Glutamatergic neuron (in vitro differentiated cells): ENCODE measurements at regions not wholly inside any gene's neighbourhood (a gene's known extent, or its start where the extent isn't known, plus 50 kb on each side); places are given as distances from the start of the nearest gene placed in this dataset.
A peak's percentile ranks its signal among the peaks of the same experiment; 100 is the strongest.

ENCODE experiments used
- DNase-seq: peaks from one replicate; pipeline ENCODE4 v3.0.0; 2022
- H3K27ac Mint-ChIP-seq: one replicate; pipeline ENCODE4 v1.8.0; 2020; ENCODE audit warnings: mild to moderate bottlenecking, mixed read lengths, inconsistent platforms; ENCODE audit not compliant: unreplicated experiment
- H3K27me3 Mint-ChIP-seq: one replicate; pipeline ENCODE4 v1.8.0; 2020; ENCODE audit warnings: mild to moderate bottlenecking, moderate library complexity, mixed read lengths, inconsistent platforms; ENCODE audit not compliant: unreplicated experiment
- H3K36me3 Mint-ChIP-seq: one replicate; pipeline ENCODE4 v1.8.0; 2020; ENCODE audit warnings: mild to moderate bottlenecking, mixed read lengths, inconsistent platforms; ENCODE audit not compliant: unreplicated experiment
- H3K4me1 Mint-ChIP-seq: one replicate; pipeline ENCODE4 v1.8.0; 2020; ENCODE audit warnings: mild to moderate bottlenecking, low read depth, mixed read lengths, inconsistent platforms; ENCODE audit not compliant: unreplicated experiment
- H3K4me3 Mint-ChIP-seq: one replicate; pipeline ENCODE4 v1.8.0; 2020; ENCODE audit warnings: mild to moderate bottlenecking, mixed read lengths, inconsistent platforms; ENCODE audit not compliant: unreplicated experiment
- H3K9me3 Mint-ChIP-seq: one replicate; pipeline ENCODE4 v1.8.0; 2020; ENCODE audit warnings: mild to moderate bottlenecking, moderate library complexity, mixed read lengths, inconsistent platforms; ENCODE audit not compliant: unreplicated experiment
- TF ChIP-seq, protein P1 (sequence below): fragments of 200-600 bp; sonication (generic); IDR thresholded peaks from one replicate; pipeline ENCODE4 v1.5.0; 2021; ENCODE audit not compliant: partially characterized antibody, unreplicated experiment

DNA sequence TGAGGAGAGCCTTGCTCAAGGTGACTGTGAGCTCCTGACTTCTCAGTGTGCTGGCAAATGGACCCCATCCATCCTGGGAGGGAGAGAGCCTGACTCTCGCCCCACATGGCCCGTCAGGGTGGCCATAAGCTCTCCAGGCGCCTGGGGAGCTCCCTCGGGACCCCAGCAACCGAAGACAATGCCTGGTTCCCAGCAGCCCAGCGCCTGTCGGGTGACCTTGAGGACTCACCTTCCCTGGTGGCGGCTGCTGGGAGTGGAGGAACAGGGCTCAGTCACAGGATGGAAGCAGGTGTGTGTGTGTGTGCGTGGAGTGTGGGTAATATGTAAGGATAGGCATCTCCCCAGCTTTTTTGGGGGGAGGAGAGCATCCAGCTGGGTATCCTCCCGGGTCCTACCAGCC lies 190.3 kb downstream of the MELK start:
- H3K27me3 Mint-ChIP-seq: peaks cover 9% of the 10 kb centered on the region
- H3K27ac Mint-ChIP-seq: no peak overlapping the region
- H3K9me3 Mint-ChIP-seq: no peaks in the 10 kb centered on the region
- H3K36me3 Mint-ChIP-seq: no peaks in the 10 kb centered on the region
- H3K4me3 Mint-ChIP-seq: no peak overlapping the region
- no peaks in the 10 kb centered on the region for H3K4me1 Mint-ChIP-seq
- TF ChIP-seq, protein P1, sequence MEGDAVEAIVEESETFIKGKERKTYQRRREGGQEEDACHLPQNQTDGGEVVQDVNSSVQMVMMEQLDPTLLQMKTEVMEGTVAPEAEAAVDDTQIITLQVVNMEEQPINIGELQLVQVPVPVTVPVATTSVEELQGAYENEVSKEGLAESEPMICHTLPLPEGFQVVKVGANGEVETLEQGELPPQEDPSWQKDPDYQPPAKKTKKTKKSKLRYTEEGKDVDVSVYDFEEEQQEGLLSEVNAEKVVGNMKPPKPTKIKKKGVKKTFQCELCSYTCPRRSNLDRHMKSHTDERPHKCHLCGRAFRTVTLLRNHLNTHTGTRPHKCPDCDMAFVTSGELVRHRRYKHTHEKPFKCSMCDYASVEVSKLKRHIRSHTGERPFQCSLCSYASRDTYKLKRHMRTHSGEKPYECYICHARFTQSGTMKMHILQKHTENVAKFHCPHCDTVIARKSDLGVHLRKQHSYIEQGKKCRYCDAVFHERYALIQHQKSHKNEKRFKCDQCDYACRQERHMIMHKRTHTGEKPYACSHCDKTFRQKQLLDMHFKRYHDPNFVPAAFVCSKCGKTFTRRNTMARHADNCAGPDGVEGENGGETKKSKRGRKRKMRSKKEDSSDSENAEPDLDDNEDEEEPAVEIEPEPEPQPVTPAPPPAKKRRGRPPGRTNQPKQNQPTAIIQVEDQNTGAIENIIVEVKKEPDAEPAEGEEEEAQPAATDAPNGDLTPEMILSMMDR: no peak
- peak; percentile 40 for DNase-seq

DNA sequence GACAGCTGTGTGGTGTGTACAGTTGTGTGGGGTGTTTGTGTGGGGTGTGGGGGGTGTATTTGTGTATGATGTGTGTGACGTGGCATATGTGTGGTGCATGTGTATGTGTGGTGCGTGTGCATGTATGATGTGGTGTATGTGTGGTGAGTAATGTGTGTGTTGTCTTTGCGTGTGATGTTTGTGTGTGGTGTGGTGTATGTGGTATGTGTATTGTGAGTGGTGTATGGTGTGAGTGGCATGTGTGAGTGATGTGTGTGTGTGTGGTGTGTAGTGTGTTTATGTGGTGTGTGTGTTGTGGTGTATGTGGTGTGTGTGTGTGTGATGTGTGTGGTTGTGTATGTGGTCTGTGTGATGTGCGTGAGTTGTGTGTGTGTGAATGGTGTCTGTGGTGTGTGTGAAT lies 191.1 kb downstream of the MELK start:
- no peak for DNase-seq
- Mint-ChIP-seq H3K4me3 (no peak overlapping the region), H3K4me1 (peaks cover 3% of the 10 kb centered on the region), H3K36me3 (no peaks in the 10 kb centered on the region), H3K27ac (no peak overlapping the region), H3K9me3 (no peaks in the 10 kb centered on the region), H3K27me3 (peaks cover 9% of the 10 kb centered on the region)
- TF ChIP-seq, protein P1: no peak

DNA sequence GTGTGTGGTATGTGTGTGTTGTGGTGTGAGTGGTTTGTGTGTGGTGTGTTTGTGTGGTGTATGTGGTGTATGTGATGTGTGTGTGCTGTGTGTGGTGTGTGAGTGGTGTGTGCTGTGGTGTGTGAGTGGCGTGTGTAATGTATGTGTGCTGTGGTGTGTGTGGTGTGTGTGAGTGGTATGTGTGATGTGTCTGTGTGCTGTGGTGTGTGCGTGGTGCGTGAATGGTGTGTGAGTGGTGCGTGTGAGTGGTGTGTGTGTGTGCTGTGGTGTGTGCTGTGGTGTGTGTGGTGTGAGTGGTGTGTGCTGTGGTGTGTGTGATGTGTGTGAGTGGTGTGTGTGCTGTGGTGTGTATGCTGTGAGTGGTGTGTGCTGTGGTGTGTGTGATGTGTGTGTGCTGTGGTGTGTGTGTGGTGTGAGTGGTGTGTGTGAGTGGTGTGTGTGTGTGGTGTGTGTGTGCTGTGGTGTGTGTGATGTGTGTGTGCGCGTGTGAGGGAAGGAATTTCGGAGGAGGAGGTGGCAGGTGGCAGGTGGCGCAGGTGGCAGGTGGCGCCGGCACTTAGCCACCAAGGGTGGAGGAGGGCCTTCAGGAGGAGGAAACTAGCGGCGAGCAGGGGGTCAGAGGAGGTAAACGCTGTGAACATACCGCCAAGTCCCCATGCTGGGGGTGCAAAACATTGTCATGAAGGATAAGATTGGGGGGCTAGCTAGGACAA lies 191.8 kb downstream of the MELK start:
- Mint-ChIP-seq H3K9me3 (no peaks in the 10 kb centered on the region), H3K27ac (no peak overlapping the region), H3K36me3 (no peaks in the 10 kb centered on the region), H3K4me1 (peaks cover 5% of the 10 kb centered on the region), H3K27me3 (peaks cover 9% of the 10 kb centered on the region), H3K4me3 (no peak overlapping the region)
- TF ChIP-seq, protein P1: no peak
- no peak for DNase-seq

DNA sequence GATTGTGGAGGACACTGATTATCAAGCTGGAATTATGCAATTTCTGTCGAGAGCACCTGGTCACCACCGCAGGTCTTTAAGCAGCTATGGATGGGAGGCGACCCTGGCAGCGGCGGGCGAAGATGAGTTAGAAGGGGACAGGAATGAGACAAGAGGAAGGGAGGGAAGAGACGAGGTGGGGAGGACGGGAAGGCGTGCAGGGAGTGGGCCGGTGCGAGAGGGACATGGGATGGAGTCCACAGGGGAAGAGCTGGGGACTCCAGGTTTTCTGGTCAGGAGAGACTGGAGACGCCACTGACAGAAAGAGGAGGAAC lies 192.3 kb downstream of the MELK start:
- Mint-ChIP-seq H3K9me3 (no peaks in the 10 kb centered on the region), H3K27me3 (peaks cover 9% of the 10 kb centered on the region), H3K36me3 (no peaks in the 10 kb centered on the region), H3K4me1 (peaks cover 5% of the 10 kb centered on the region), H3K4me3 (no peak overlapping the region), H3K27ac (no peak overlapping the region)
- peak; percentile 30 for DNase-seq
- TF ChIP-seq, protein P1: no peak

DNA sequence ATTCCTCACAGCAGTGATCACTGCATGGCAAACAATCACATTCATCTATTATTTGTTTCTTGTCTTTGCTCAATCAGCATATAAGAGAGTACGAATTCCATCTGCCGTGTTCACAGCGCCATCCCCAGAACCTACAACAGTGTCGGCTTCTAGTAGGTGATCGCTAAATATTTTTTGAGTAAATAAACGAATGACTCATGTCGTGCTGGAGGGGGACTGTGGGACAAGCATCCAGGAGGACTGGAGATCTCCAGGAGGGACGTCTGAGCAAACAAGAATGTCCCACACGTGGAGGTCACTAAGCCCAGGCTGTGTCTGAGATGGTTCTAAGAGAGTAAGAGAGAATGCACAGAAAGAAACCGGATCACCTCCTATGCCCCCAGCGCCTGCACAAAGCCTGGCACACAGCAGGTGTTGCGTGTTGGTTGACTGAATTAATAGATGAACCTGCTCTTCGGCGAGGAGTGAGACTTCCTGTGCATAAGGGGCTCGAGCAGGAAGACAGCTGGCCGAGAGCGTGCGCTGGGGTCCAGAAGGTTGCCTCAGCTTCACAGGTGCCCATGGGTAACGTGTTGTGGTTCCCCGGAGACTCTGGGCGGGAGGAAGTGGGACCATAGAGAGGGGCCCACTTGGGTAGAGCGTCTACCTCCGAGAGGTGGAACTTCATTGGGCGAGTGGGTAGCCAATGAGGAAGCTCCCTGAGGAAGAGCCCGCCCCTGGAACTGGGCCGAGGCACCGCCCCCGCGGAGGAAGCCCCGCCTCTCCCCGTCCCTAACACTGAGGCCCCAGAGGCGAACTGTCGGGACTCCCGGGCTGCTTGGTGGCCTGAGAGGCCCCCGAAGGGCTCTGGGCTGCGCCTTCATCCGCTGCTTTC lies 193.0 kb downstream of the MELK start:
- peak overlapping the region; percentile 73 for H3K4me3 Mint-ChIP-seq
- H3K27ac Mint-ChIP-seq: peak overlapping the region; percentile 44
- H3K36me3 Mint-ChIP-seq: no peaks in the 10 kb centered on the region
- TF ChIP-seq, protein P1: no peak
- DNase-seq: peak; percentile 83
- no peaks in the 10 kb centered on the region for H3K9me3 Mint-ChIP-seq
- peaks cover 9% of the 10 kb centered on the region for H3K27me3 Mint-ChIP-seq
- H3K4me1 Mint-ChIP-seq: peaks cover 5% of the 10 kb centered on the region
